ENCODE measurements at regions not wholly inside any gene's neighbourhood (a gene's known extent, or its start where the extent isn't known, plus 50 kb on each side); places are given as distances from the start of the nearest gene placed in this dataset.

- TF ChIP-seq CSRNP3 (CRISPR knock-in tag; IDR thresholded peaks at IDR 0.05) = no peak
- no peak for TF ChIP-seq ZC3H10 (CRISPR knock-in tag; IDR thresholded peaks at IDR 0.05)
- TF ChIP-seq ZNF70 (CRISPR knock-in tag; IDR thresholded peaks at IDR 0.05) = no peak
- no peak for TF ChIP-seq ISL1 (CRISPR knock-in tag; IDR thresholded peaks at IDR 0.05)
- no peak for TF ChIP-seq ZNF565 (CRISPR knock-in tag; conservative IDR thresholded peaks at IDR 0.05; ENCODE audit: low read depth)
- TF ChIP-seq BACH2 (CRISPR knock-in tag; IDR thresholded peaks at IDR 0.05; ENCODE audit: borderline replicate concordance) = no peak
- no peak for TF ChIP-seq ESRRG (CRISPR knock-in tag; IDR thresholded peaks at IDR 0.05)
- no peak for ATAC-seq
Measured at GRCh38 chr5:36763454-36763853, 113.1 kb upstream of the NIPBL start.

GRCh38 chr5:36765876-36766275, 110.7 kb upstream of the NIPBL start:
- TF ChIP-seq CSDC2 (CRISPR knock-in tag; IDR thresholded peaks at IDR 0.05) (no peak), ISL1 (CRISPR knock-in tag; IDR thresholded peaks at IDR 0.05) (no peak), CREB5 (CRISPR knock-in tag; IDR thresholded peaks at IDR 0.05; ENCODE audit: low read depth) (no peak), SNAI2 (CRISPR knock-in tag; IDR thresholded peaks at IDR 0.05) (no peak), ARNTL (CRISPR knock-in tag; IDR thresholded peaks at IDR 0.05; ENCODE audit: borderline replicate concordance, low read depth) (no peak), ESRRG (CRISPR knock-in tag; IDR thresholded peaks at IDR 0.05) (no peak), POU6F1 (CRISPR knock-in tag; IDR thresholded peaks at IDR 0.05; ENCODE audit: borderline replicate concordance, low read depth) (no peak), OSR1 (CRISPR knock-in tag; IDR thresholded peaks at IDR 0.05) (no peak)
- ATAC-seq = no peak

- TF ChIP-seq CREB5 (CRISPR knock-in tag; IDR thresholded peaks at IDR 0.05; ENCODE audit: low read depth) = no peak
- no peak for TF ChIP-seq CSRNP3 (CRISPR knock-in tag; IDR thresholded peaks at IDR 0.05)
- TF ChIP-seq ARNTL (CRISPR knock-in tag; IDR thresholded peaks at IDR 0.05; ENCODE audit: borderline replicate concordance, low read depth) = no peak
- TF ChIP-seq PATZ1 (CRISPR knock-in tag; IDR thresholded peaks at IDR 0.05; ENCODE audit: borderline replicate concordance) = no peak
- no peak for TF ChIP-seq ZNF8 (CRISPR knock-in tag; IDR thresholded peaks at IDR 0.05)
- TF ChIP-seq ZFP30 (CRISPR knock-in tag; IDR thresholded peaks at IDR 0.05) = no peak
- no peak for TF ChIP-seq ESRRG (CRISPR knock-in tag; IDR thresholded peaks at IDR 0.05)
- TF ChIP-seq ZFP3 (CRISPR knock-in tag; IDR thresholded peaks at IDR 0.05) = no peak
- TF ChIP-seq CSDC2 (CRISPR knock-in tag; IDR thresholded peaks at IDR 0.05) = no peak
- TF ChIP-seq TCF4 (CRISPR knock-in tag; IDR thresholded peaks at IDR 0.05; ENCODE audit: borderline replicate concordance) = no peak
- no peak for TF ChIP-seq SNAI2 (CRISPR knock-in tag; IDR thresholded peaks at IDR 0.05)
- no peak for ATAC-seq
Measured at GRCh38 chr5:36766981-36767380, 109.6 kb upstream of the NIPBL start.

- TF ChIP-seq TSHZ2 (CRISPR knock-in tag; IDR thresholded peaks at IDR 0.05) (no peak), ISL1 (CRISPR knock-in tag; IDR thresholded peaks at IDR 0.05) (no peak), ZFP3 (CRISPR knock-in tag; IDR thresholded peaks at IDR 0.05) (no peak), ZFP30 (CRISPR knock-in tag; IDR thresholded peaks at IDR 0.05) (no peak)
- ATAC-seq = no peak
Measured at GRCh38 chr5:36768450-36768849, 108.1 kb upstream of the NIPBL start.

Measured in SK-N-SH treated with all-trans-retinoic acid at 6 μM for 48 hours (cell line).